Endothelial cell of umbilical vein (primary cell): ENCODE measurements at regions not wholly inside any gene's neighbourhood (a gene's known extent, or its start where the extent isn't known, plus 50 kb on each side); places are given as distances from the start of the nearest gene placed in this dataset.

Experiments
- CTCF ChIP-seq, 2 donors: IDR thresholded peaks; 1 replicate in 1 of 2; 2 replicates in 1 of 2; pipeline ENCODE4 v1.5.1; 2011; ENCODE audit warnings: low read length in 2 of 2, mild to moderate bottlenecking in 2 of 2, moderate library complexity in 2 of 2, control low read depth in 1 of 2, inconsistent platforms in 1 of 2, low read depth in 1 of 2; ENCODE audit not compliant: insufficient read depth in 1 of 2; ENCODE audit errors: extremely low read depth in 1 of 2
- EZH2 ChIP-seq: IDR thresholded peaks from 2 replicates; pipeline ENCODE4 v1.6.1; 2012; ENCODE audit warnings: borderline replicate concordance, low read depth, mild to moderate bottlenecking, moderate library complexity, low read length, inconsistent platforms; ENCODE audit not compliant: severe bottlenecking
- FOS ChIP-seq: IDR thresholded peaks from 2 replicates; pipeline ENCODE4 v1.6.1; 2011; ENCODE audit warnings: mild to moderate bottlenecking, low read length, moderate library complexity, borderline replicate concordance; ENCODE audit not compliant: insufficient read depth
- GATA2 ChIP-seq: IDR thresholded peaks from 2 replicates; pipeline ENCODE4 v1.7.0; 2011; ENCODE audit warnings: low read depth, mild to moderate bottlenecking, moderate library complexity, mixed read lengths, low read length; ENCODE audit not compliant: insufficient read length, insufficient read depth
- MYC ChIP-seq: IDR thresholded peaks from one replicate; pipeline ENCODE4 v1.6.1; 2011; ENCODE audit warnings: mild to moderate bottlenecking, low read depth, low read length
- POLR2A ChIP-seq: IDR thresholded peaks from 2 replicates; pipeline ENCODE4 v1.6.1; 2012; ENCODE audit warnings: low read depth, mild to moderate bottlenecking, control low read depth, low read length
- POLR2AphosphoS5 ChIP-seq: IDR thresholded peaks from 2 replicates; pipeline ENCODE4 v1.6.1; 2012; ENCODE audit warnings: low read depth, mild to moderate bottlenecking, control low read depth, low read length, moderate library complexity; ENCODE audit not compliant: insufficient read depth

GRCh38 chr17:74031316-74032090 lies 172.0 kb upstream of the RPL38 start:
- no peak for TF ChIP-seq EZH2
- TF ChIP-seq CTCF (IDR thresholded peaks at IDR 0.05; ENCODE audit: extremely low read depth in 1 of 2, insufficient read depth in 1 of 2, low read depth in 1 of 2, low read length in 2 of 2) = no peak
- no peak for TF ChIP-seq POLR2AphosphoS5
- TF ChIP-seq POLR2A = no peak
- no peak for TF ChIP-seq GATA2
- TF ChIP-seq FOS = no peak
- TF ChIP-seq MYC = no peak
